PC-3 (cell line): ENCODE measurements at regions not wholly inside any gene's neighbourhood (a gene's known extent, or its start where the extent isn't known, plus 50 kb on each side); places are given as distances from the start of the nearest gene placed in this dataset.

Source experiments
- ATAC-seq: fragments of 200-7000 bp; cut with Tn5 transposase; 2 replicates; pipeline ENCODE4 v1.9.1; 2020; ENCODE audit warnings: mild to moderate bottlenecking, moderate library complexity
- BruUV-seq: library from RNA; stranded (reverse); fragments of 400-500 nt; replicated peaks from 2 replicates; lab custom pipeline; 2021; lab: Mats Ljungman, UMichigan
- CTCF ChIA-PET: fragments of 300-600 bp; sonication (Branson Sonifier 250); formaldehyde crosslinking; loops from one replicate; lab custom pipeline; 2022; ENCODE audit warnings: antibody characterized with exemption; lab: Charles Lee
- POLR2A ChIA-PET: fragments of 300-600 bp; sonication (Branson Sonifier 250); formaldehyde crosslinking; loops from one replicate; lab custom pipeline; 2022; ENCODE audit warnings: antibody characterized with exemption; ENCODE audit not compliant: unreplicated experiment; lab: Charles Lee
- DNase-seq: peaks from one replicate; pipeline ENCODE4 v3.0.0-alpha.2; 2015
- H2AFZ ChIP-seq: fragments of 300-600 bp; sonication (generic); 2 replicates; pipeline ENCODE4 v1.6.0; 2016; ENCODE audit warnings: antibody characterized with exemption, low read length
- H3F3A ChIP-seq: fragments of 300-600 bp; sonication (generic); one replicate; pipeline ENCODE4 v1.6.0; 2017; ENCODE audit warnings: antibody characterized with exemption, low read length, control low read depth, mild to moderate bottlenecking; ENCODE audit not compliant: unreplicated experiment
- H3K27ac ChIP-seq: fragments of 300-600 bp; sonication (generic); 2 replicates; pipeline ENCODE4 v1.5.1; 2016; ENCODE audit warnings: mild to moderate bottlenecking, low read length
- H3K27me3 ChIP-seq: fragments of 300-600 bp; sonication (generic); 2 replicates; pipeline ENCODE4 v1.6.1; 2016; ENCODE audit warnings: low read length, mixed read lengths
- H3K36me3 ChIP-seq: fragments of 300-600 bp; sonication (generic); 2 replicates; pipeline ENCODE4 v1.6.1; 2016; ENCODE audit warnings: low read depth, mixed run types, low read length, mixed read lengths
- H3K4me1 ChIP-seq: fragments of 300-600 bp; sonication (generic); 2 replicates; pipeline ENCODE4 v1.5.1; 2016; ENCODE audit warnings: low read length; ENCODE audit not compliant: insufficient read depth
- H3K4me2 ChIP-seq: fragments of 300-600 bp; sonication (generic); 2 replicates; pipeline ENCODE4 v1.6.0; 2016; ENCODE audit warnings: low read length
- H3K4me3 ChIP-seq: fragments of 300-600 bp; sonication (generic); 2 replicates; pipeline ENCODE4 v1.5.1; 2016; ENCODE audit warnings: mild to moderate bottlenecking, low read length, mixed read lengths
- H3K79me2 ChIP-seq: fragments of 300-600 bp; sonication (generic); 2 replicates; pipeline ENCODE4 v1.6.1; 2017; ENCODE audit warnings: low read length, mixed read lengths
- H3K9ac ChIP-seq: fragments of 300-600 bp; sonication (generic); 2 replicates; pipeline ENCODE4 v1.6.0; 2016; ENCODE audit warnings: mild to moderate bottlenecking, low read length
- H3K9me2 ChIP-seq: fragments of 300-600 bp; sonication (generic); replicated peaks from 2 replicates; pipeline ENCODE4 v1.6.1; 2016; ENCODE audit warnings: mixed run types, low read length, mixed read lengths
- H3K9me3 ChIP-seq: fragments of 300-600 bp; sonication (generic); 2 replicates; pipeline ENCODE4 v1.6.1; 2016; ENCODE audit warnings: low read length, mixed read lengths
- H4K20me1 ChIP-seq: fragments of 300-600 bp; sonication (generic); 2 replicates; pipeline ENCODE4 v1.6.1; 2016; ENCODE audit warnings: low read length, mixed read lengths
- EZH2 ChIP-seq: fragments of 300-600 bp; sonication (generic); IDR thresholded peaks from one replicate; pipeline ENCODE4 v1.6.1; 2017; ENCODE audit warnings: antibody characterized with exemption, mild to moderate bottlenecking, low read length; ENCODE audit not compliant: unreplicated experiment
- EZH2phosphoT487 ChIP-seq: fragments of 300-600 bp; sonication (generic); IDR thresholded peaks from 2 replicates; pipeline ENCODE4 v1.6.1; 2018; ENCODE audit warnings: mild to moderate bottlenecking, antibody characterized with exemption, low read length, borderline replicate concordance
- intact Hi-C: fragments of 100-400 bp; cut with micrococcal nuclease; formaldehyde crosslinking; loops from 2 replicates; pipeline ENCODE4 v1.9.0; 2023
- TF ChIP-seq, protein P1 (sequence below): fragments of 300-600 bp; sonication (generic); conservative IDR thresholded peaks from 2 replicates; pipeline ENCODE4 v1.5.1; 2017; ENCODE audit warnings: antibody characterized with exemption, low read depth, mild to moderate bottlenecking, low read length

DNA sequence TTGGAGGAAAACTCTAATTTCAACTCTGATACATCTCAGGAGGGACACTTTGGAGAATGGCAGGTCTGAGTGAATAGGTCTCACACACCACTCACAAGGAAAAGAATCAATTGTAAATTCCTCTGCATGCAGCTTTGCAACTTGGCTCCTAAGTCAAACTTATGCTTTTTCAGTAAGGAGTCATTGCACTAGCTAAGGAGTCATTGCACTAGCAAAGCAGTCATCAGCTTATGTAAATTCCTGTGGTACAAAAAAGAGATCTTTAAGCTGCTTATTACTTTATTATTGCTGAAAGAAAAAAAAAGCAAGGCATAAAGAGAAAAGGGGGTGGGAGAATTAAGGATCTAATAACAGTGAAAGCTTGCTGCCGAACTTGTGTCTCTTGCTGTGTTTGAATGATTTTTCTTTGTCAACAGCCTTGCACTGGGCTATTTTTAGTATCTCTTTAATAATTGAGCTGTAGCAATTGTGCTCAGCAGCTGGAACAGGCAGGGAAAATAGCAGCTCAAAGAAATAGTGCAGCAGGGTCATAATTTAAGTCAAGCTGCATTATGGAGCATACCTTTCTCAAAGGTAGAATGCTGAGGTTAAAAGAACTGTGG is 154.3 kb upstream of the ARPP21 start:
- Histone ChIP-seq H2AFZ (no peak overlapping the region), H4K20me1 (no peaks in the 10 kb centered on the region)
- intact Hi-C loops, result loop anchor here (5.0 kb wide), 1 partner anchor 172 kb away; no protein-coding TSS in a partner anchor

DNA sequence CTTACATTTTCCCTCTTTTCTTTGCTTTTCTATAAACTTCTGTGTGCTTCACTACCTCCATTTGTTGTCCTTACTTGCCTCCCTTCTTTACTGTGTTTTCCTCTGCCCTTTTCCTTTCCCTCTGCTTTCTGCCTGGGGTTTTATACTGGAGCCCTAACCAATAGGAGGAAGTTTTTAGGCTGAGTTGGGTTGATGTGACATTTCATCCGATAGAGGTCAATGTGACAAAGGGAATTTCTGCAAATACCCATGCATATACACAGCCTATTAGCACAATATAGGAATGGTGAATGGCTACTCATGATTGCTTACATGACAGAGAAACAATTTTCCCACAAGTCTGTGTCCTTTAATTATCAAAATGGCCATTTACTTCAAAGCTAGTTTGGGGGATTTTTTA is 153.0 kb upstream of the ARPP21 start:
- no TSS peak for BruUV-seq
- Histone ChIP-seq H3K27ac (no peak overlapping the region), H3K4me1 (no peaks in the 10 kb centered on the region), H3K9ac (no peak overlapping the region), H3K9me2 (no peaks in the 10 kb centered on the region), H3K27me3 (no peaks in the 10 kb centered on the region), H3F3A (no peaks in the 10 kb centered on the region), H3K36me3 (no peaks in the 10 kb centered on the region), H3K4me2 (no peak overlapping the region), H4K20me1 (no peaks in the 10 kb centered on the region), H3K79me2 (no peaks in the 10 kb centered on the region), H3K4me3 (no peak overlapping the region), H2AFZ (no peak overlapping the region), H3K9me3 (no peaks in the 10 kb centered on the region)
- POLR2A ChIA-PET, result no interaction called here
- ATAC-seq (no peak), DNase-seq (no peak)
- CTCF ChIA-PET, result no interaction called here
- intact Hi-C loops, result loop anchor here (5.0 kb wide), 1 partner anchor 171 kb away; no protein-coding TSS in a partner anchor
- no peak for TF ChIP-seq EZH2phosphoT487
- TF ChIP-seq, protein P1, sequence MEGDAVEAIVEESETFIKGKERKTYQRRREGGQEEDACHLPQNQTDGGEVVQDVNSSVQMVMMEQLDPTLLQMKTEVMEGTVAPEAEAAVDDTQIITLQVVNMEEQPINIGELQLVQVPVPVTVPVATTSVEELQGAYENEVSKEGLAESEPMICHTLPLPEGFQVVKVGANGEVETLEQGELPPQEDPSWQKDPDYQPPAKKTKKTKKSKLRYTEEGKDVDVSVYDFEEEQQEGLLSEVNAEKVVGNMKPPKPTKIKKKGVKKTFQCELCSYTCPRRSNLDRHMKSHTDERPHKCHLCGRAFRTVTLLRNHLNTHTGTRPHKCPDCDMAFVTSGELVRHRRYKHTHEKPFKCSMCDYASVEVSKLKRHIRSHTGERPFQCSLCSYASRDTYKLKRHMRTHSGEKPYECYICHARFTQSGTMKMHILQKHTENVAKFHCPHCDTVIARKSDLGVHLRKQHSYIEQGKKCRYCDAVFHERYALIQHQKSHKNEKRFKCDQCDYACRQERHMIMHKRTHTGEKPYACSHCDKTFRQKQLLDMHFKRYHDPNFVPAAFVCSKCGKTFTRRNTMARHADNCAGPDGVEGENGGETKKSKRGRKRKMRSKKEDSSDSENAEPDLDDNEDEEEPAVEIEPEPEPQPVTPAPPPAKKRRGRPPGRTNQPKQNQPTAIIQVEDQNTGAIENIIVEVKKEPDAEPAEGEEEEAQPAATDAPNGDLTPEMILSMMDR, result no peak
- TF ChIP-seq EZH2, result no peak

More for the DNA sequence above, 154.3 kb upstream of the ARPP21 start:
- H3K27me3 ChIP-seq, result no peaks in the 10 kb centered on the region
- no peaks in the 10 kb centered on the region for H3K9me2 ChIP-seq
- no peaks in the 10 kb centered on the region for H3K36me3 ChIP-seq
- ChIA-PET POLR2A (no interaction called here), CTCF (no interaction called here)
- no peaks in the 10 kb centered on the region for H3K9me3 ChIP-seq
- no peaks in the 10 kb centered on the region for H3F3A ChIP-seq
- no peak overlapping the region for H3K4me2 ChIP-seq
- no peak overlapping the region for H3K27ac ChIP-seq
- no peak for DNase-seq
- H3K4me3 ChIP-seq, result no peak overlapping the region
- ATAC-seq, result no peak
- TF ChIP-seq EZH2phosphoT487 (no peak), EZH2 (no peak)
- TF ChIP-seq, protein P1, result no peak
- no peak overlapping the region for H3K9ac ChIP-seq
- no peaks in the 10 kb centered on the region for H3K79me2 ChIP-seq
- H3K4me1 ChIP-seq, result no peaks in the 10 kb centered on the region
- BruUV-seq, result no TSS peak

DNA sequence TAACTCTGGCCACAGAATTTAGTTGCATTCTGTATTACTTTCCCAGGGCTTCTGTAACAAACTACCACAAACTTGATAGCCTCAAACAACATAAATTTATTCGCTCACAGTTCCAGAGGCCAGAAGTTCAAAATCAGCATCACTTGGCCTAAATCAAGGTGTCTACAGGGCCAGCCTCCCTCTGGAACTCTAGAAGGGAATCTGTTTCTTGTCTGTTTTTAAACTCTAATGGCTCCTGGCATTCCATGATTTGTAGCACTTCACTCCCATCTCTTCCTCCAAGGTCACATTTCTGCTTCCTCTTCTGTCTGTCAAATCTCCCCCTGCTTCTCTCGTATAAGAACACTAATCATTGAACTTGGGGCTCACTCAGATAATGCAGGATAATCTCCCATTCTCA is 151.9 kb upstream of the ARPP21 start:
- BruUV-seq, result no TSS peak
- no peaks in the 10 kb centered on the region for H3K36me3 ChIP-seq
- ChIA-PET POLR2A (no interaction called here), CTCF (no interaction called here)
- no peaks in the 10 kb centered on the region for H4K20me1 ChIP-seq
- no peaks in the 10 kb centered on the region for H3K4me1 ChIP-seq
- no peak overlapping the region for H3K27ac ChIP-seq
- no peaks in the 10 kb centered on the region for H3K9me2 ChIP-seq
- ATAC-seq (no peak), DNase-seq (no peak)
- H3F3A ChIP-seq, result no peaks in the 10 kb centered on the region
- H3K79me2 ChIP-seq, result no peaks in the 10 kb centered on the region
- H3K4me2 ChIP-seq, result no peak overlapping the region
- no peak overlapping the region for H3K9ac ChIP-seq
- H3K27me3 ChIP-seq, result no peaks in the 10 kb centered on the region
- TF ChIP-seq, protein P1, result no peak
- TF ChIP-seq EZH2phosphoT487 (no peak), EZH2 (no peak)
- H3K4me3 ChIP-seq, result no peak overlapping the region
- 0 out of 2 replicates have a peak, but pooled peaks cover 4% of the 10 kb centered on the region for H3K9me3 ChIP-seq
- no peak overlapping the region for H2AFZ ChIP-seq
- intact Hi-C loops, result loop anchor here (5.0 kb wide), 1 partner anchor 170 kb away; no protein-coding TSS in a partner anchor
